ENCODE measurements at regions not wholly inside any gene's neighbourhood (a gene's known extent, or its start where the extent isn't known, plus 50 kb on each side); places are given as distances from the start of the nearest gene placed in this dataset.

- DNase-seq (ENCODE audit: low read depth): peak; percentile 89
Observed at GRCh38 chr16:85162478-85163277, 50.4 kb upstream of the CIBAR2 start.

- DNase-seq (ENCODE audit: low read depth): no peak
Observed at GRCh38 chr16:85163278-85164112, 51.2 kb upstream of the CIBAR2 start.

GRCh38 chr16:85164431-85164830, 52.2 kb upstream of the CIBAR2 start:
- DNase-seq (ENCODE audit: low read depth): no peak

GRCh38 chr16:85164838-85165516, 52.7 kb upstream of the CIBAR2 start:
- no peak for DNase-seq (ENCODE audit: low read depth)

GRCh38 chr16:85165781-85166180, 53.5 kb upstream of the CIBAR2 start:
- DNase-seq (ENCODE audit: low read depth): no peak

GRCh38 chr16:85166281-85166680, 54.0 kb upstream of the CIBAR2 start:
- DNase-seq (ENCODE audit: low read depth): no peak

GRCh38 chr16:85166699-85167588, 54.7 kb upstream of the CIBAR2 start:
- no peak for DNase-seq (ENCODE audit: low read depth)

- no peak for DNase-seq (ENCODE audit: low read depth)
Observed at GRCh38 chr16:85167589-85168537, 55.6 kb upstream of the CIBAR2 start.

GRCh38 chr16:85168732-85169256, 56.5 kb upstream of the CIBAR2 start:
- peak; percentile 60 for DNase-seq (ENCODE audit: low read depth)

- DNase-seq (ENCODE audit: low read depth): peak; percentile 35
Observed at GRCh38 chr16:85169333-85170065, 57.2 kb upstream of the CIBAR2 start.

GRCh38 chr16:85170066-85170491, 57.8 kb upstream of the CIBAR2 start:
- DNase-seq (ENCODE audit: low read depth): no peak

- no peak for DNase-seq (ENCODE audit: low read depth)
Observed at GRCh38 chr16:85170590-85171003, 58.3 kb upstream of the CIBAR2 start.

GRCh38 chr16:85171004-85171758, 58.9 kb upstream of the CIBAR2 start:
- DNase-seq (ENCODE audit: low read depth): no peak

GRCh38 chr16:85171759-85172454, 59.6 kb upstream of the CIBAR2 start:
- DNase-seq (ENCODE audit: low read depth): no peak

- DNase-seq (ENCODE audit: low read depth): peak; percentile 77
Observed at GRCh38 chr16:85172455-85173145, 60.3 kb upstream of the CIBAR2 start.

GRCh38 chr16:85173146-85173980, 61.1 kb upstream of the CIBAR2 start:
- DNase-seq (ENCODE audit: low read depth): peak; percentile 31
